ENCODE measurements at regions not wholly inside any gene's neighbourhood (a gene's known extent, or its start where the extent isn't known, plus 50 kb on each side); places are given as distances from the start of the nearest gene placed in this dataset.

DNA sequence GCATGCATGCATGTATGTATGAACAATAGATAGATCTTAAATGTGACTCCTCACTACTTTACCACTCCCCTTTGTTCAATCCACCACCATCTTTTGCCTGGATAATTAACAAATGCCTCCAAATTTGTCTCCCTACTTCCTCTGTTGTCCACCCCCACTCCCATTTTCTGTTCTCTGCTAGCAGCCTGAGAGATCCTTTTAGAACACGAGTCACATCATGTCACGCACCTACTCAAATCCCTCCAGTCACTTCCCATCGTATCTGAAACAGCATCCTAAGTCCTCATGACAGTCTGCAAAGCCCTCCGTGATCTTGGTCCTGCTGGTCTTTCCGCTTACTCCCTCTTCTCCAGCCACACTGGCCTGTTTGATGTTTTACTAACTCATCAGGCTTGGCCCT lies 527.3 kb downstream of the EPHA4 start:
- H3K4me1 ChIP-seq: no peaks in the 10 kb centered on the region
- DNase-seq: no peak
- no peaks in the 10 kb centered on the region for H3K36me3 ChIP-seq
- H3K4me3 ChIP-seq: no peak overlapping the region
- no peaks in the 10 kb centered on the region for H3K27me3 ChIP-seq (replicated peaks in 1 of 7)
- TF ChIP-seq POLR2A (IDR thresholded peaks at IDR 0.05) (no peak), POLR2AphosphoS5 (IDR thresholded peaks at IDR 0.05) (no peak)
- TF ChIP-seq, protein P1, sequence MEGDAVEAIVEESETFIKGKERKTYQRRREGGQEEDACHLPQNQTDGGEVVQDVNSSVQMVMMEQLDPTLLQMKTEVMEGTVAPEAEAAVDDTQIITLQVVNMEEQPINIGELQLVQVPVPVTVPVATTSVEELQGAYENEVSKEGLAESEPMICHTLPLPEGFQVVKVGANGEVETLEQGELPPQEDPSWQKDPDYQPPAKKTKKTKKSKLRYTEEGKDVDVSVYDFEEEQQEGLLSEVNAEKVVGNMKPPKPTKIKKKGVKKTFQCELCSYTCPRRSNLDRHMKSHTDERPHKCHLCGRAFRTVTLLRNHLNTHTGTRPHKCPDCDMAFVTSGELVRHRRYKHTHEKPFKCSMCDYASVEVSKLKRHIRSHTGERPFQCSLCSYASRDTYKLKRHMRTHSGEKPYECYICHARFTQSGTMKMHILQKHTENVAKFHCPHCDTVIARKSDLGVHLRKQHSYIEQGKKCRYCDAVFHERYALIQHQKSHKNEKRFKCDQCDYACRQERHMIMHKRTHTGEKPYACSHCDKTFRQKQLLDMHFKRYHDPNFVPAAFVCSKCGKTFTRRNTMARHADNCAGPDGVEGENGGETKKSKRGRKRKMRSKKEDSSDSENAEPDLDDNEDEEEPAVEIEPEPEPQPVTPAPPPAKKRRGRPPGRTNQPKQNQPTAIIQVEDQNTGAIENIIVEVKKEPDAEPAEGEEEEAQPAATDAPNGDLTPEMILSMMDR (IDR thresholded peaks at IDR 0.05 in 8 of 11, conservative IDR thresholded peaks at IDR 0.05 in 3 of 11): no peak
- 81 to 95% (median 92%) methylated on average over 5 of the region's 5 CpGs for WGBS, 5 donors
- H3K9me3 ChIP-seq: no peaks in the 10 kb centered on the region
- H3K27ac ChIP-seq: no peak overlapping the region
- intact Hi-C loops (cut with DNase I; ENCODE audit: low total_unique reads): no loop called here

DNA sequence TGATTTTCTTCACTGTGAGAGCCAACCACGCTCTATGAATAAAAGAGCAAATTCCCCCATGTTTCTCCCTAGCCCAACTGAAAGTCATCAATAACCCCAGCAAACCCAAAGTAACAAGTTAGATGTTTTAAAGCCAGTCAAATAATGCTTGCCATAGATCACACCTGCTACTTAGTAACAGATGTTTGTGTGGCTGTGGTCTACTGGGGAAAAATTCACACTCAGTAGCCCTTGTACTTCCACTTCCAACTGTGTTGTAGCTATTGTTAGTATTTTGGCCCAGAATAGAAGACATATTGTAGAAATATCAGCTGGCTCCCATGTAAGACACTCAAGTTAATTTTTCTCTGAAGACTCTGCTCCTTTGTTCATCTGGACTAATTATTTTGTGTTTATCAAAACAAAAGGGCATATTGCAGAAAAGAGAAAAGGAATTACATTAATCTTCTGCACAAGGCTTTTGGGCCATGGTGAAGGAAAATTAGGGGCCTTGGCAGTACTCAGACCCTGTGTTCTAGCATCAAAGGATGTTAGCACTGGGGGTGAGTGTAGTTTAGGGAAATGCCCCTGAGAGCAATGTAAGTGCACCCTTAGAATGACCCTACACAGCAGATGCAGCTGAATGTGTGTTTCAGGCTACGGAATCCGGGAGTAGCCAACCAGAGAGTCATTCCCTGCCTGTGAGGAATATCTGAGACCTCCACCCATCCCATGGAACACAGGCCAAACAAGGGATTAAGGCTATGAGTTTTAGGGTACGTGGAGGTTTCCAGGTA lies 521.9 kb downstream of the EPHA4 start:
- WGBS, 5 donors: 69 to 86% (median 72%) methylated on average over 4 of the region's 4 CpGs
- no peak overlapping the region for H3K4me3 ChIP-seq
- H3K27me3 ChIP-seq (replicated peaks in 1 of 7): no peaks in the 10 kb centered on the region
- no peaks in the 10 kb centered on the region for H3K9me3 ChIP-seq
- DNase-seq: no peak
- no peaks in the 10 kb centered on the region for H3K36me3 ChIP-seq
- intact Hi-C loops (cut with DNase I; ENCODE audit: low total_unique reads): no loop called here
- TF ChIP-seq, protein P1 (IDR thresholded peaks at IDR 0.05 in 8 of 11, conservative IDR thresholded peaks at IDR 0.05 in 3 of 11): no peak
- TF ChIP-seq POLR2AphosphoS5 (IDR thresholded peaks at IDR 0.05) (no peak), POLR2A (IDR thresholded peaks at IDR 0.05) (no peak)
- no peaks in the 10 kb centered on the region for H3K4me1 ChIP-seq
- no peak overlapping the region for H3K27ac ChIP-seq

DNA sequence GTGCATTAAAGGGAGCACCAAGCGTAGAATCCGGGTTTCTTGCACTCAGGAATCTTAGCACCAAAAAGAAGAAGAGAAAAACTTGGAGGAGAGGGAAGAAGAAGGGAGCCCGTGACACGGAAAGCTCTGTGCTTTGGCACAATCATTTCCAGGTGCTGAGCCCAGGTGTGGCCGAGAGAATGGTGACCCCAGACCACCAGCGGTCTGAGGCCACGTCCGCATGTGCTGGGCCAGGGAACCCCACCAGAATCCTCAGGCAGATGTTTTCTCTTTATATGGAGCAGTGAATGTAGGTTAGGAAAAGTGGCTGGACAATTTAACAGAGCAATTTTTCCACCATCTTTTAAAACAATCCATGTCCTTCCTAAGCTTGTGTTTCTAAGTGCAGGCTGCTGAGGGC lies 520.9 kb downstream of the EPHA4 start:
- no peaks in the 10 kb centered on the region for H3K27me3 ChIP-seq (replicated peaks in 1 of 7)
- H3K9me3 ChIP-seq: no peaks in the 10 kb centered on the region
- no peaks in the 10 kb centered on the region for H3K36me3 ChIP-seq
- no peaks in the 10 kb centered on the region for H3K4me1 ChIP-seq
- TF ChIP-seq POLR2A (IDR thresholded peaks at IDR 0.05): no peak
- intact Hi-C loops (cut with DNase I; ENCODE audit: low total_unique reads): no loop called here
- WGBS, 5 donors: 89 to 97% (median 92%) methylated on average over 8 of the region's 8 CpGs
- DNase-seq: peak; percentile 59
- no peak overlapping the region for H3K27ac ChIP-seq
- H3K4me3 ChIP-seq: no peak overlapping the region

DNA sequence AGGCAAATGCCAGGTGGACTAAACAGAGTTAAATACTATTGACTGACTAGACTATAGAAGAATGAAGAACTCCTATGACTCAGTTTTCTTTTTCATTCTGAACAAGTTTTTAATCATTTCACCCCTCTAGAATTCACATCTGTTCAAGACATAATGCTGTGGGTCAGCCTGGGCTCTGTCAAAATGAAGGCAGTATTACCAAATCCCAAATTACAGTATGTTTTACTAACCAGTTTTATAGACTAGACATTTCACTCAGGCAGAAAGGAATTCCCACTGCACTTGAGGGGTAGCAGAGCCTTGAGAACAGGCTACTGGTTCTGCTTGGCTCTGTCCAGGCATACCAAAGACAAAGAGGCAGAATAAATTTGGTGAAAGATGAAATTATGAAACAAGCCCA lies 511.7 kb downstream of the EPHA4 start:
- H3K4me3 ChIP-seq: no peak overlapping the region
- no peaks in the 10 kb centered on the region for H3K27me3 ChIP-seq (replicated peaks in 1 of 7)
- intact Hi-C loops (cut with DNase I; ENCODE audit: low total_unique reads): no loop called here
- H3K27ac ChIP-seq: no peak overlapping the region
- TF ChIP-seq POLR2AphosphoS5 (IDR thresholded peaks at IDR 0.05) (no peak), POLR2A (IDR thresholded peaks at IDR 0.05) (no peak)
- TF ChIP-seq, protein P1 (IDR thresholded peaks at IDR 0.05 in 8 of 11, conservative IDR thresholded peaks at IDR 0.05 in 3 of 11): no peak
- H3K4me1 ChIP-seq: no peaks in the 10 kb centered on the region
- H3K36me3 ChIP-seq: no peaks in the 10 kb centered on the region
- no peak for DNase-seq
- peaks cover 0 to 25% (median 3%) of the 10 kb centered on the region in 8 donors for H3K9me3 ChIP-seq
